Duodenal mucosa (tissue), 2 donors: ENCODE measurements at regions not wholly inside any gene's neighbourhood (a gene's known extent, or its start where the extent isn't known, plus 50 kb on each side); places are given as distances from the start of the nearest gene placed in this dataset.
"Not testable (repeated sequence)": the region's sequence is repeated elsewhere in the genome, so short reads cannot be mapped to it uniquely, and the experiment has no call there.

Experiments
- H3K27ac ChIP-seq: one replicate; pipeline ENCODE4 v1.7.0; 2013; ENCODE audit warnings: low read depth, low read length
- H3K27me3 ChIP-seq, 2 donors: one replicate each; pipeline ENCODE4 v1.7.0; 2013; ENCODE audit warnings: low read length in 2 of 2, control low read depth in 1 of 2; ENCODE audit not compliant: insufficient read depth in 2 of 2, control insufficient read depth in 1 of 2
- H3K36me3 ChIP-seq, 2 donors: one replicate each; pipeline ENCODE4 v1.7.0; 2013; ENCODE audit warnings: low read length in 2 of 2, control low read depth in 1 of 2; ENCODE audit not compliant: insufficient read depth in 2 of 2, control insufficient read depth in 1 of 2
- H3K4me1 ChIP-seq, 2 donors: one replicate each; pipeline ENCODE4 v1.7.0; 2013; ENCODE audit warnings: low read length in 2 of 2, control low read depth in 1 of 2; ENCODE audit not compliant: insufficient read depth in 2 of 2, control insufficient read depth in 1 of 2
- H3K4me3 ChIP-seq, 2 donors: one replicate each; pipeline ENCODE4 v1.7.0; 2013; ENCODE audit warnings: low read length in 2 of 2, low read depth in 1 of 2
- H3K9ac ChIP-seq, 2 donors: one replicate each; pipeline ENCODE4 v1.7.0; 2013; ENCODE audit warnings: low read length in 2 of 2, low read depth in 1 of 2
- H3K9me3 ChIP-seq, 2 donors: one replicate each; pipeline ENCODE4 v1.7.0; 2013; ENCODE audit warnings: low read length in 2 of 2, control low read depth in 1 of 2; ENCODE audit not compliant: control insufficient read depth in 1 of 2

DNA sequence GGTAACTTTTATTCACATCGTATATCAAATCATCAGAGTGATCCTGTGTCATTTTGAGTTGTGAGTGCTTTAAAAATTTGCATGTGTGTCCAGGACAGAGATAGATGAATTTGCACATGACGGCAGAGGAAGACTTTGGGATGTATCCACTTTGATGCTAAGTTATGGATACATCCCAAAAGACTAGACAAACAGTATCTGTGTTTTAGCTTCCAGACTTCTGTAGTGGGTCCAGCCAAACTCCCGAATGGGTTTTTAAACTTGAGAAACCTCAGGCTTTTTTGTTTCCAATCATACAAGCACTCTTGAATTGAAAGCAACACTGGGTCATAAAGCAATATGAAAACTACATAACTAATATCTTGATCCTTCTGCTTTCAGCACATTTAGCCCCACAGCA is 213.8 kb downstream of the C9orf152 start:
- H3K9me3 ChIP-seq: no peaks in the 10 kb centered on the region
- no peaks in the 10 kb centered on the region for H3K36me3 ChIP-seq
- H3K27me3 ChIP-seq: no peaks in the 10 kb centered on the region
- H3K4me3 ChIP-seq: no peak overlapping the region
- no peak overlapping the region for H3K27ac ChIP-seq
- no peaks in the 10 kb centered on the region for H3K4me1 ChIP-seq
- H3K9ac ChIP-seq: no peak overlapping the region

DNA sequence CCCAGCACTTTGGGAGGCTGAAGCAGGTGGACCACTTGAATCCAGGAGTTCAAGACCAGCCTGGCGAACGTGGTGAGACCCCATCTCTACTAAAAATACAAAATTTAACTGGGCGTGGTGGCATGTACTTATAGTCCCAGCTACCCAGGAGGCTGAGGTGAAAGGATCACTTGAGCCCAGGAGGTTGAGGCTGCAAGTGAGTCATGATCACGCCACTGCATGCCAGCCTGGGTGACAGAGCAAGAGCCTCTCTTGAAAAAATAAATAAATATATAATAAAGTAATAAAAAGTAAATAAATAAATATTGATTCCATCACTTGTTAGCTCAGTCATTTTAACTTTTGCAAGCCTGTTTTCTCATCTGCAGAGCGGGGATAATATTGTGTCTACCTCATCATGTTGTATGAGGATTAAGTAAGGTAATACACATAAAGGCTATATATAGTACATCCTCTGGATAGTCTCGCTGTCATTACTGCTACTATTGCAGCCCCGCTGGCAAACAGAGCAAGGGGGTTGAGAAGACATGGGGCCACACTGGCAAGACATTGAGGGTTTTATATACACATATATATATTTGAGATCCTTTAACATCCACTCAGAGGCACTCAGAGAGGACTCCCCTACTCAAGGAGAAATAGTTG is 210.9 kb downstream of the C9orf152 start:
- no peak overlapping the region for H3K27ac ChIP-seq
- no peak overlapping the region for H3K4me3 ChIP-seq
- no peaks in the 10 kb centered on the region for H3K36me3 ChIP-seq
- H3K4me1 ChIP-seq: no peaks in the 10 kb centered on the region
- no peaks in the 10 kb centered on the region for H3K9me3 ChIP-seq
- H3K27me3 ChIP-seq: no peaks in the 10 kb centered on the region
- H3K9ac ChIP-seq: no peak overlapping the region

DNA sequence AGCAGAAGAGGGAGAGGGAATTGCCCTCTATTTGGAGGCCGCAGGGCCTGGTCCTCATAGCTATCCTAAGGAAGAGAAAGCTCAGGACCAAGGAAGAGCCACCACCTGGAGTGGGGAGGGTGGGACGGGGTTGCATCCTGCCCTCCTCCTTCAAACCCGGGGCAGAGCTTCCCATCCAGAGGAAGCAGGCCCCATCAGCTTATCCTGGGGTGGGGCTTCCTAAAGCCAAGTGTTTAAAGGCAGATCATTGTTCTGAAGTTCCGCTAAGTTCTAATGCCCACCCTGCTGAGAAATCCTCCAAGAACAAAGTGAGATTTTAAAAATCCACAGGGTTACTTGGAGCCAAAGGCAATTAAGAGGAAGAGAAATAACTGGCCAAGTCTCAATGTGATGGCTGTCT is 210.3 kb downstream of the C9orf152 start:
- Histone ChIP-seq H3K9ac (no peak overlapping the region), H3K36me3 (no peaks in the 10 kb centered on the region), H3K4me3 (no peak overlapping the region), H3K4me1 (no peaks in the 10 kb centered on the region), H3K9me3 (no peaks in the 10 kb centered on the region), H3K27ac (no peak overlapping the region), H3K27me3 (no peaks in the 10 kb centered on the region)

DNA sequence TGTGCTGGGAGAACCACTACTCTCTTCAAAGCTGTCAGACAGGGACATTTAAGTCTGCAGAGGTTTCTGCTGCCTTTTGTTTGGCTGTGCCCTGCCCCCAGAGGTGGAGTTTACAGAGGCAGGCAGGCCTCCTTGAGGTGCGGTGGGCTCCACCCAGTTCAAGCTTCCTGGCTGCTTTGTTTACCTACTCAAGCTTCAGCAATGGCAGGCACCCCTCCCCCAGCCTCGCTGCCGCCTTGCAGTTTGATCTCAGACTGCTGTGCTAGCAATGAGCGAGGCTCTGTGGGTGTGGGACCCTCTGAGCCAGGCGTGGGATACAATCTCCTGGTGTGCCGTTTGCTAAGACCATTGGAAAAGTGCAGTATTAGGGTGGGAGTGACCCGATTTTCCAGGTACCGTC is 202.4 kb downstream of the C9orf152 start:
- not testable (repeated sequence) for H3K4me3 ChIP-seq, H3K9me3 ChIP-seq

DNA sequence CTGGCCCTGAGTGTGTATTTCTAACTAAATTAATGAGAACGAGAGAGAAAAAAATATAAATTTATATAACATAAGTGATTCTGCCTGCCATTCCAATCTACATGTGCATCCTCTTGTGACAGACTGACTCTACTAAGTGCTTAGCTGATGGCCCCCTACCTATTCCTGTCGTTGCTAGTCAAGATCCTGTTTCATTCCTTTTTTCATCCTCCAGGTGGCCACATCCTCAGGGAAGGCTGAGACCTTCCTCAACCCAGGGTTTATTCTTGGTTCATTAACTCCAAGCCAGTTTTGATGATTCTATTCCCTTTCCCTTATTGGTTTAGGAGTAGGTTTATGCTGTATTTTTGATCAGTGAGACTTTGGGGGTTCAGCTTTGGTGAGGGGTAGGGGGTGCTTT is 201.3 kb downstream of the C9orf152 start:
- Histone ChIP-seq H3K36me3 (no peaks in the 10 kb centered on the region), H3K27me3 (no peaks in the 10 kb centered on the region)

More for the DNA sequence above, 202.4 kb downstream of the C9orf152 start:
- H3K27me3 ChIP-seq, H3K36me3 ChIP-seq, H3K4me1 ChIP-seq, H3K27ac ChIP-seq, H3K9ac ChIP-seq: not testable (repeated sequence)

DNA sequence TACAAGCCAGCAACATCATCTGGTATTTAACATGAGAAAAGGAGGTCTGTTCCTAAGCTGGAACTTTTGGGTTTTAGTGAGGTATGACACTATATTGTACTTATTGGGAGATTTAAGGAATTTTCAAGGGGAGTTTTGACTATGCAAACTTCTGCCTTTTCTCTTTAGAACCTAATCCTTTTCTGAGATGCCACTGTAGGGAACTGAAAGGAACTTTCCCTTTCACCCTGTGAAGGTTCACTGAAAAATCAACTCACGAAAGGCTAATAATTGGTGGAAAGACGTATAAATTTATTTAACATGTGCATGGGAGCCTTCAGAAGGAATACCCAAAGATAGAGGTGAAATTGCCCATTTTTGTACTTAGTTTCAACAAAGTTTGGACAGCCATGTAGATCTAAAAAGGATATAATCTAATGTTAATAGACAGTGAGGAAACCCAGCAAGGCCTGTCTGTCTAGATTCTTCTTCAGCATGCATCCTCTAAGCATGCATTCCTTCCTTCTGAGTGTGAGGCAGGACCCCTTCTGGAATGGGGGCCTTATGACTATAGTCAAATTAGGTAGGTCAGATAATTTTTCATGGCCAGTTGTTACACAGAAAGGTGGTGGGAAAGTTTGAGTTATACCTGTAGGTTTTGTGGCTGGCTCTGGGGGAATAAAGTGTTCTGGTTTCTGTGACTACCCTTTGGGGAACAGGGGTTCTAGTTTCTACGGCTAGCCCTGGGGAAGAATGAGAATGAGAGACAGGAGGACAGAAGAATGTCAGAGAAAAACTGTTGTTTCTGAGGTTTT is 200.3 kb downstream of the C9orf152 start:
- H3K9me3 ChIP-seq: no peaks in the 10 kb centered on the region
- no peak overlapping the region for H3K4me3 ChIP-seq
- no peaks in the 10 kb centered on the region for H3K36me3 ChIP-seq

More for the DNA sequence above, 201.3 kb downstream of the C9orf152 start:
- Histone ChIP-seq H3K4me3 (no peak overlapping the region), H3K4me1 (no peaks in the 10 kb centered on the region), H3K27ac (no peak overlapping the region), H3K9me3 (no peaks in the 10 kb centered on the region), H3K9ac (no peak overlapping the region)

DNA sequence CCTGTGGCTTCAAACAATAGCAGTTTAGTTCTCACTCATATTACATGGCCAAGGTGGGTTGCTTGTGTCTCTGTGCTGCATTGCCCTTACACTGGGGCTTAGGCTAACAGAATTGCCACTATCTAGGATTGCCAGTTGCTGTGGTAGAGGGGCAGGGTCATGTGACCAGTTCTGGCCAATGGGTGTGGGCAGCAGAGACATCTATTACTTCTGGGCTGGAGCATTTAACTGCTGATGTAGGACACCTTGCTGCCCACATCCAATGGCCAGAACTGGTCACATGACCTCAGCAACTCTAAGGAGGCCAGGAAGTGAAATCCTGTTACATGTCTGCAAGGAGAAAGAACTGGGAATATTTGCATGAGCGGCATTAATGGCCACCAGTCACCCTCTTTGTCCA is 199.3 kb downstream of the C9orf152 start:
- Histone ChIP-seq H3K27me3 (no peaks in the 10 kb centered on the region), H3K4me3 (no peak overlapping the region), H3K9ac (no peak overlapping the region), H3K9me3 (no peaks in the 10 kb centered on the region), H3K4me1 (no peaks in the 10 kb centered on the region), H3K27ac (no peak overlapping the region), H3K36me3 (no peaks in the 10 kb centered on the region)

More for the DNA sequence above, 200.3 kb downstream of the C9orf152 start:
- Histone ChIP-seq H3K27me3 (no peaks in the 10 kb centered on the region), H3K4me1 (no peaks in the 10 kb centered on the region), H3K27ac (no peak overlapping the region), H3K9ac (no peak overlapping the region)

DNA sequence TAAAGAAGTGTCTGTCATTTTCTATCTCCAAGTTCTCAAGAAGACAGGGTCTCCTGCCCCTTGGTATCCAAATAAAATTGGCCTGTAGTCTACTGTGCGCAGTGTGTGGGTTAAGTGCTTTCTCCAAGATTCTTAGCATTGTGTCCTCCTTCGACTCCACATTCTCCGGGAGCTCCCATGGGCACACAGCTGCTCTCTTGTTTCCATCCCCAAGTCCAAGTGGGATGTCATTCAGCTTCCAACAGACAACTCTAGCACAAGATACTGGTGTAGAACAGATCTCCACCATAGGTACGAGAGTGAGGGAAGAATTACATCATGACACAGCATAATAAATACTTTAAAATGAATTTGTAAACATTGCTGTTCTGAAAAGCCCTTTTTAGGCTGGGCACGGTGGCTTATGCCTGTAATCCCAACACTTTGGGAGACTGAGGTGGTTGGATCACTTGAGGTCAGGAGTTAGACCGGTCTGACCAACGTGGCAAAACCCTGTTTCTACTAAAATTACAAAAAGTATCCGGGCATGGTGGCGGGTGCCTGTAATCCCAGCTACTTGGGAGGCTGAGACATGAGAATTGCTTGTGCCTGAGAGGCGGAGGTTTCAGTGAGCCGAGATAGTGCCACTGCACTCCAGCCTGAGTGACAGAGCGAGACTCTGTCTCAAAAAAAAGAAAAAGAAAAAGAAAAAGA is 196.2 kb downstream of the C9orf152 start:
- no peaks in the 10 kb centered on the region for H3K27me3 ChIP-seq
- no peaks in the 10 kb centered on the region for H3K4me1 ChIP-seq
- H3K4me3 ChIP-seq: no peak overlapping the region
- H3K9me3 ChIP-seq: no peaks in the 10 kb centered on the region
- H3K27ac ChIP-seq: no peak overlapping the region
- H3K9ac ChIP-seq: no peak overlapping the region
- no peaks in the 10 kb centered on the region for H3K36me3 ChIP-seq

DNA sequence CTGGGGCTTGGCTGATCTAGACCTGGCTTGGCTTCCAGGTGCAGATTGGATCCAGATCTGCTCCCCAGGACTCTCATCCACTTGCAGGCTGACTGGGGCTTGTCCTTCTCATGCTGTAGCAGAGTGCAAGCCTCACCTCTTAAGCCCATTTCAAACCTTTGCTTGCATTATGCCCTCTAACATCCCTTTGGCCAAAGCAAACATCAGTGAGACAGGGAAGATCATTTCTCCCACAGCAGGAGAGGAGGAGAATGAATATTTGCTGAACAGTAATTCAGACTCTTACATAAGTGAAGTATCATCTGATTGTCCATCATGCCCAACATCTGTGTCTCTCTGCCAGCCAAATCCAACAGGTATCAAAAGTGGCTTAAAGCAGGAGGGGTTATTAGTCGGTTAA is 194.9 kb downstream of the C9orf152 start:
- Histone ChIP-seq H3K9me3 (no peaks in the 10 kb centered on the region), H3K27ac (no peak overlapping the region), H3K36me3 (no peaks in the 10 kb centered on the region), H3K27me3 (no peaks in the 10 kb centered on the region), H3K9ac (no peak overlapping the region), H3K4me1 (no peaks in the 10 kb centered on the region), H3K4me3 (no peak overlapping the region)

DNA sequence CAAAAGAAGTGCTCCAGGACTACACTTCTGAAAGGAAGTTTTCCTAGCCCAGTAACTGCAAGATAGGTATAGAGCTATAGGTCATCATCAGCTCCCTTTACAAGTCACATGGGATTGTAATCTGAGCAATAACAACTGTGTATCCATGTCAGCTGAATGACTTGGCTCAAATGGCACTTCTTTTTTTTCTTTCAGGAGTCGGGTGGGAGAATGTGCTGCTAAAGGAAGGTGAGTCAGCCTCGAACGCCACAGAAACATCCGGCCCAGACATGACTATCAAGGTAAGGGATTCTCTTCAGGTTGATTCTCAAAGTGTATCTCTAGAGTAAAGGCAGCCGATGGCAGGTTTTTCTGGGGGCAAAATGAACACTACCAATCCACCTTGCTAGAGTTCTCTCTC is 192.2 kb downstream of the C9orf152 start:
- Histone ChIP-seq H3K4me3 (no peak overlapping the region), H3K27me3 (no peaks in the 10 kb centered on the region), H3K9me3 (no peaks in the 10 kb centered on the region), H3K4me1 (no peaks in the 10 kb centered on the region), H3K9ac (no peak overlapping the region), H3K27ac (no peak overlapping the region), H3K36me3 (no peaks in the 10 kb centered on the region)
